ENCODE measurements at regions not wholly inside any gene's neighbourhood (a gene's known extent, or its start where the extent isn't known, plus 50 kb on each side); places are given as distances from the start of the nearest gene placed in this dataset.

GRCh38 chr1:187266051-187266450, 437.3 kb downstream of the PLA2G4A start:
- H3K9ac ChIP-seq (ENCODE audit: low read length): no peak overlapping the region
- no peak overlapping the region for H3K18ac ChIP-seq (ENCODE audit: low read length)
- no peak overlapping the region for H2BK15ac ChIP-seq (replicated peaks; ENCODE audit: low read depth)
- no peak overlapping the region for H3K56ac ChIP-seq (ENCODE audit: low read length)
- H3K79me2 ChIP-seq (ENCODE audit: control insufficient read depth, insufficient read depth, low read length): no peaks in the 10 kb centered on the region
- no peaks in the 10 kb centered on the region for H3K27me3 ChIP-seq (ENCODE audit: insufficient read depth, low read length, poor library complexity)
- H3K79me1 ChIP-seq (ENCODE audit: low read length): no peaks in the 10 kb centered on the region
- H3K36me3 ChIP-seq (ENCODE audit: control insufficient read depth, insufficient read depth, low read length): no peaks in the 10 kb centered on the region
- no peak overlapping the region for H4K8ac ChIP-seq (ENCODE audit: low read depth, low read length)
- H3K4me2 ChIP-seq (ENCODE audit: low read length): no peak overlapping the region
- DNase-seq: peak; percentile 64
- no peak overlapping the region for H3K23ac ChIP-seq (ENCODE audit: low read length)
- WGBS (ENCODE audit: extremely low coverage, insufficient coverage, low lambda C conversion rate): no CpG with 5 or more reads among the region's 4 CpGs
- H2BK120ac ChIP-seq (ENCODE audit: low read depth, low read length): no peak overlapping the region
- H3K27ac ChIP-seq (ENCODE audit: low read depth, low read length): no peak overlapping the region
- no peak overlapping the region for H2AK5ac ChIP-seq (ENCODE audit: low read length)
- H3K4ac ChIP-seq (ENCODE audit: low read depth, low read length): no peak overlapping the region
- no peaks in the 10 kb centered on the region for H3K4me1 ChIP-seq (ENCODE audit: control insufficient read depth, low read depth, low read length)
- no peak overlapping the region for H3K4me3 ChIP-seq (ENCODE audit: low read length)
- H2BK5ac ChIP-seq (ENCODE audit: low read length): no peak overlapping the region
- H4K5ac ChIP-seq (ENCODE audit: low read length): no peak overlapping the region

DNA sequence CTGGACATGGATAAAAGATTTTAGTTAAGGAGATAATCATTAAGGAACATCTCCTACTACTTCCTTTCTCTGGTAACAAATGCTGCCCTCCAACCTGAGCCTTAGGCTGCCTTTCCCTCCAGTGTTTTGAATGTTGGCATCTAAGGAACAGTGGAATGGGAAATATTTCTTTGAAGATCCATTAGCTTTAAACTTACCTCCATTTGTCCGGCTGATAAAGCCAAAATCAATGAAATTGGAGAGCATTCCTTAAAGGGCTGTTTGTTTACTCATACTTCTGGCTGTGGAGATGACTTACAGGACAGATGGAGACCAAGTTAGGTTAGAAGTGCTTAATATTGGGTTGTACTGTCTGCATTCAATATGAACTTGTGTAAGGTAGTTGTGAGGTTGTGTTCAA, 439.1 kb downstream of the PLA2G4A start:
- H3K79me1 ChIP-seq (ENCODE audit: low read length): no peaks in the 10 kb centered on the region
- H4K8ac ChIP-seq (ENCODE audit: low read depth, low read length): no peak overlapping the region
- no peaks in the 10 kb centered on the region for H3K36me3 ChIP-seq (ENCODE audit: control insufficient read depth, insufficient read depth, low read length)
- no peak overlapping the region for H2BK5ac ChIP-seq (ENCODE audit: low read length)
- H4K5ac ChIP-seq (ENCODE audit: low read length): no peak overlapping the region
- H3K4me3 ChIP-seq (ENCODE audit: low read length): no peak overlapping the region
- no peak overlapping the region for H2BK15ac ChIP-seq (replicated peaks; ENCODE audit: low read depth)
- H3K27ac ChIP-seq (ENCODE audit: low read depth, low read length): no peak overlapping the region
- H3K18ac ChIP-seq (ENCODE audit: low read length): no peak overlapping the region
- WGBS (ENCODE audit: extremely low coverage, insufficient coverage, low lambda C conversion rate): no CpG with 5 or more reads among the region's 1 CpG
- no peak overlapping the region for H3K9ac ChIP-seq (ENCODE audit: low read length)
- no peaks in the 10 kb centered on the region for H3K27me3 ChIP-seq (ENCODE audit: insufficient read depth, low read length, poor library complexity)
- no peak overlapping the region for H3K56ac ChIP-seq (ENCODE audit: low read length)
- no peak overlapping the region for H2BK120ac ChIP-seq (ENCODE audit: low read depth, low read length)
- no peaks in the 10 kb centered on the region for H3K4me1 ChIP-seq (ENCODE audit: control insufficient read depth, low read depth, low read length)
- no peak overlapping the region for H3K23ac ChIP-seq (ENCODE audit: low read length)
- peak; percentile 18 for DNase-seq
- H3K79me2 ChIP-seq (ENCODE audit: control insufficient read depth, insufficient read depth, low read length): no peaks in the 10 kb centered on the region
- no peak overlapping the region for H3K4me2 ChIP-seq (ENCODE audit: low read length)
- no peak overlapping the region for H2AK5ac ChIP-seq (ENCODE audit: low read length)
- H3K4ac ChIP-seq (ENCODE audit: low read depth, low read length): no peak overlapping the region

GRCh38 chr1:187270256-187270655, 441.5 kb downstream of the PLA2G4A start:
- Histone ChIP-seq H2AK5ac (ENCODE audit: low read length) (no peak overlapping the region), H3K27ac (ENCODE audit: low read depth, low read length) (no peak overlapping the region), H2BK15ac (replicated peaks; ENCODE audit: low read depth) (no peak overlapping the region), H2BK120ac (ENCODE audit: low read depth, low read length) (no peak overlapping the region), H3K23ac (ENCODE audit: low read length) (no peak overlapping the region), H3K4me3 (ENCODE audit: low read length) (no peak overlapping the region), H3K27me3 (ENCODE audit: insufficient read depth, low read length, poor library complexity) (no peaks in the 10 kb centered on the region), H3K4ac (ENCODE audit: low read depth, low read length) (no peak overlapping the region), H4K8ac (ENCODE audit: low read depth, low read length) (no peak overlapping the region), H4K5ac (ENCODE audit: low read length) (no peak overlapping the region), H2BK5ac (ENCODE audit: low read length) (no peak overlapping the region), H3K18ac (ENCODE audit: low read length) (no peak overlapping the region), H3K4me2 (ENCODE audit: low read length) (no peak overlapping the region), H3K79me1 (ENCODE audit: low read length) (no peaks in the 10 kb centered on the region), H3K4me1 (ENCODE audit: control insufficient read depth, low read depth, low read length) (no peaks in the 10 kb centered on the region), H3K56ac (ENCODE audit: low read length) (no peak overlapping the region), H3K79me2 (ENCODE audit: control insufficient read depth, insufficient read depth, low read length) (no peaks in the 10 kb centered on the region), H3K9ac (ENCODE audit: low read length) (no peak overlapping the region), H3K36me3 (ENCODE audit: control insufficient read depth, insufficient read depth, low read length) (no peaks in the 10 kb centered on the region)
- DNase-seq: no peak
- WGBS (ENCODE audit: extremely low coverage, insufficient coverage, low lambda C conversion rate): no CpG with 5 or more reads among the region's 5 CpGs

DNA sequence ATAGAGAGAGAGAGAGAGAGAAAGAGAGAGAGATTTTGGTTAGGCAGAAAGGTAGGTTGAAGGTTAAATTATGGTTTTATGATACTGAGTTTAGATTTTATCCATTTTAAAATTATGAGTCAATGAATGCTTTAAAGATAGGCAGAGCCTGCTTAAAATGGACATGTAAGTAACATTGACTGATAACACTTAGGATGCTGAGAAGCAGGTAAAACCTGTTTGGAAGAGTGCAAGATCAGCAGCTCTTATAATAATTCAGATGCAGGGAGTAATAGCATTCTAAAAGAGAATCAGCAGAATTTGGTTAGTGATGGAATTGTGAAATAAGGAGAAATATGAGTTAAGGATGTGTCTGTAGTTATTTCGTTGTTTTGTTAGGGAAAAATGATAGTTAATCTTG, 446.6 kb downstream of the PLA2G4A start:
- no peak overlapping the region for H2BK5ac ChIP-seq (ENCODE audit: low read length)
- H3K4ac ChIP-seq (ENCODE audit: low read depth, low read length): no peak overlapping the region
- no peaks in the 10 kb centered on the region for H3K4me1 ChIP-seq (ENCODE audit: control insufficient read depth, low read depth, low read length)
- WGBS (ENCODE audit: extremely low coverage, insufficient coverage, low lambda C conversion rate): 100% methylated on average over 1 of the region's 1 CpG
- no peak overlapping the region for H3K23ac ChIP-seq (ENCODE audit: low read length)
- no peak overlapping the region for H3K4me3 ChIP-seq (ENCODE audit: low read length)
- H3K18ac ChIP-seq (ENCODE audit: low read length): no peak overlapping the region
- no peak overlapping the region for H4K5ac ChIP-seq (ENCODE audit: low read length)
- no peaks in the 10 kb centered on the region for H3K27me3 ChIP-seq (ENCODE audit: insufficient read depth, low read length, poor library complexity)
- H3K56ac ChIP-seq (ENCODE audit: low read length): no peak overlapping the region
- H3K79me1 ChIP-seq (ENCODE audit: low read length): no peaks in the 10 kb centered on the region
- H3K4me2 ChIP-seq (ENCODE audit: low read length): no peak overlapping the region
- no peak overlapping the region for H3K9ac ChIP-seq (ENCODE audit: low read length)
- no peak overlapping the region for H2BK15ac ChIP-seq (replicated peaks; ENCODE audit: low read depth)
- H3K36me3 ChIP-seq (ENCODE audit: control insufficient read depth, insufficient read depth, low read length): no peaks in the 10 kb centered on the region
- H2BK120ac ChIP-seq (ENCODE audit: low read depth, low read length): no peak overlapping the region
- H2AK5ac ChIP-seq (ENCODE audit: low read length): no peak overlapping the region
- H3K27ac ChIP-seq (ENCODE audit: low read depth, low read length): no peak overlapping the region
- no peaks in the 10 kb centered on the region for H3K79me2 ChIP-seq (ENCODE audit: control insufficient read depth, insufficient read depth, low read length)
- no peak for DNase-seq
- H4K8ac ChIP-seq (ENCODE audit: low read depth, low read length): no peak overlapping the region

DNA sequence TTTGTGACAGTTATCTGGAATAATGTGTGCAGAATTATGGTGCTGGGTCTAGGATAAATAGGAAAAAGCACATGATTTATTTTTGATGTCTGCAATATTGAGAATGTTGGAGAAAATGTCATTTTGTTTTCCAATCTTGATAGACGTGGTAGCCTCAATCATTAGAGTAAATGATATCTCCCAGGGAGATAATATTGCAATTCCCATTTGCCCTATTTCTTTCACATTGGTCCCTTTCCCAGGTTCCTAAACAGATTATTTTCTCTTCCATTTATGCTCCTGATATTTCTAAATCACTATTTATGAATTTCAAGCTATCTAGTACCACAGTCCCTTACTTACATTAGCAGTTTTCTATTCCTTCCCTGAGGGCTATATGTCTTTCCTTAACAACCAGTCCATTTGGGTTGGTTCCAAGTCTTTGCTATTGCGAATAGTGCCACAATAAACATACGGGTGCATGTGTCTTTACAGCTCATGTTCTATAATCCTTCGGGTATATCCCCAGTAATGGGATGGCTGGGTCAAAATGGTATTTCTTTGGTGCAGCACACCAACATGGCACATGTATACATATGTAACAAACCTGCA, 447.3 kb downstream of the PLA2G4A start:
- Histone ChIP-seq H3K23ac (ENCODE audit: low read length) (no peak overlapping the region), H3K4me2 (ENCODE audit: low read length) (no peak overlapping the region), H3K27me3 (ENCODE audit: insufficient read depth, low read length, poor library complexity) (no peaks in the 10 kb centered on the region), H3K4ac (ENCODE audit: low read depth, low read length) (no peak overlapping the region), H2BK120ac (ENCODE audit: low read depth, low read length) (no peak overlapping the region), H2BK5ac (ENCODE audit: low read length) (no peak overlapping the region), H3K36me3 (ENCODE audit: control insufficient read depth, insufficient read depth, low read length) (no peaks in the 10 kb centered on the region), H3K79me2 (ENCODE audit: control insufficient read depth, insufficient read depth, low read length) (no peaks in the 10 kb centered on the region), H3K27ac (ENCODE audit: low read depth, low read length) (no peak overlapping the region), H3K56ac (ENCODE audit: low read length) (no peak overlapping the region), H3K18ac (ENCODE audit: low read length) (no peak overlapping the region), H2AK5ac (ENCODE audit: low read length) (no peak overlapping the region), H2BK15ac (replicated peaks; ENCODE audit: low read depth) (no peak overlapping the region), H4K5ac (ENCODE audit: low read length) (no peak overlapping the region), H3K4me3 (ENCODE audit: low read length) (no peak overlapping the region), H4K8ac (ENCODE audit: low read depth, low read length) (no peak overlapping the region), H3K4me1 (ENCODE audit: control insufficient read depth, low read depth, low read length) (no peaks in the 10 kb centered on the region), H3K9ac (ENCODE audit: low read length) (no peak overlapping the region), H3K79me1 (ENCODE audit: low read length) (no peaks in the 10 kb centered on the region)
- DNase-seq: no peak
- WGBS (ENCODE audit: extremely low coverage, insufficient coverage, low lambda C conversion rate): no CpG with 5 or more reads among the region's 4 CpGs

- no peak overlapping the region for H3K56ac ChIP-seq (ENCODE audit: low read length)
- no peak for DNase-seq
- H3K4me2 ChIP-seq (ENCODE audit: low read length): no peak overlapping the region
- H2BK120ac ChIP-seq (ENCODE audit: low read depth, low read length): no peak overlapping the region
- H4K8ac ChIP-seq (ENCODE audit: low read depth, low read length): no peak overlapping the region
- no peak overlapping the region for H3K9ac ChIP-seq (ENCODE audit: low read length)
- H3K4ac ChIP-seq (ENCODE audit: low read depth, low read length): no peak overlapping the region
- H3K36me3 ChIP-seq (ENCODE audit: control insufficient read depth, insufficient read depth, low read length): no peaks in the 10 kb centered on the region
- H2BK5ac ChIP-seq (ENCODE audit: low read length): no peak overlapping the region
- no peaks in the 10 kb centered on the region for H3K27me3 ChIP-seq (ENCODE audit: insufficient read depth, low read length, poor library complexity)
- H3K4me1 ChIP-seq (ENCODE audit: control insufficient read depth, low read depth, low read length): no peaks in the 10 kb centered on the region
- no peak overlapping the region for H3K4me3 ChIP-seq (ENCODE audit: low read length)
- no peak overlapping the region for H2AK5ac ChIP-seq (ENCODE audit: low read length)
- H3K18ac ChIP-seq (ENCODE audit: low read length): no peak overlapping the region
- H3K79me2 ChIP-seq (ENCODE audit: control insufficient read depth, insufficient read depth, low read length): no peaks in the 10 kb centered on the region
- H3K23ac ChIP-seq (ENCODE audit: low read length): no peak overlapping the region
- H2BK15ac ChIP-seq (replicated peaks; ENCODE audit: low read depth): no peak overlapping the region
- no peaks in the 10 kb centered on the region for H3K79me1 ChIP-seq (ENCODE audit: low read length)
- no peak overlapping the region for H3K27ac ChIP-seq (ENCODE audit: low read depth, low read length)
- no peak overlapping the region for H4K5ac ChIP-seq (ENCODE audit: low read length)
Measured at GRCh38 chr1:187276677-187277076, 447.9 kb downstream of the PLA2G4A start.
